Epidermal melanocyte (primary cell): ENCODE measurements at regions not wholly inside any gene's neighbourhood (a gene's known extent, or its start where the extent isn't known, plus 50 kb on each side); places are given as distances from the start of the nearest gene placed in this dataset.
"Not testable (repeated sequence)": the region's sequence is repeated elsewhere in the genome, so short reads cannot be mapped to it uniquely, and the experiment has no call there.

ENCODE experiments used
- DNase-seq: peaks from one replicate; pipeline ENCODE4 v3.0.0; 2011; ENCODE audit warnings: low spot score; ENCODE audit not compliant: insufficient read length

DNA sequence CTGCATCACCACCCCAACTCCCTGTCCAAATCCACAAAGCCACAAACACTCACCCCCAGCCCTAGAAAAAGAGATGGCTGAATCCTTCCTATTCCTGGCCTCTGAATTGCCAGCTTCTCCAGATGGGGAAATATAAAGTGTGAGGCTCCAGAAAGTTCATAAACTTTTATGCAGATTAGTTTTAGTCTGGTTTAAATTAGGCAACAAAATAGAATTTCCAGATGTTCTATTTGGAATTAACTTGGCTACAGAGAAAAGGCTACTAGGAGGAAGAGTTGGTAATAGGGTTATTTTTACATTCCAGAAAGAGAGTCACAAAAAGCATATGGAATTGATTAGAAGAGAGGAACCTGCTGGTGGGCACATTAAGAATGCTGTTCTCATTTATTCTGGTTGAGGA is 56.0 kb downstream of the EN1 start:
- DNase-seq: no peak

GRCh38 chr2:118786746-118787145 is 60.7 kb downstream of the EN1 start:
- no peak for DNase-seq

- DNase-seq: no peak
Measured at GRCh38 chr2:118784860-118785259, 62.6 kb downstream of the EN1 start.

GRCh38 chr2:118779362-118779761 is 68.1 kb downstream of the EN1 start:
- DNase-seq: peak; percentile 53

DNA sequence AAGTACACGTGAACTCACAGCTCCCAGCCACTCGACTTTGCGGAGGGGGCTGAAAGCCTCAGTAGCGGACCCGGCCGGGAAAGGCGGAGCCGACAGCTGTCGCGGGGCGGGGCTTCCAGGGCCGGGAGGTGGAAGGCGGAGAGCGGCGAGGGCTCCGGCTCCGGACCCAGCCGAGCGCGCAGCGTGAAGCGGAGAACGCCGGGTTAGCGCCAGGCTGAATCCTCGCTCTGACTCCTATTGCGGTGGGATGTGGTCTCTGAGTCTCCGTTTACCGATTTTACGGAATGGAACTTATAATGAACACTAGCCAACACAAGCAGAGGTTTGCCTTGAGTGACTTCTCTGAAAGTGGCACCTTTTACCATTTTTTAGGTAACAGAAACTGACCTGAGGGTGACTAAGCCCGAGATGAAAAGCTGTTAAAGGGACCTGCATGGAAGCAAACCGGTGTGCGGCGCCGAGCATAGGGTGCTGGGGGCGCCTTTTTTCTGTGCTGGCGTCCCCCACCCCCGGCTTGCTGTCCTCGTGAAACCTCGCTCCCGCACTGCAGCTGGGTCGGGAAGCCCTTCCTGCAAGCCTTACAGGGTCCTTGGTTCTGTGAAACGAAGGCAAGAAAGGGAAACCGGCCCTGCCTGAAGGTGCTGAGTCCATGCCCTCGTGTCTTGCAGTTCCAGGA is 72.9 kb downstream of the EN1 start:
- DNase-seq: no peak

GRCh38 chr2:118773826-118774225 is 73.6 kb downstream of the EN1 start:
- DNase-seq: no peak

- DNase-seq: no peak
Measured at GRCh38 chr2:118772487-118773200, 74.8 kb downstream of the EN1 start.

DNA sequence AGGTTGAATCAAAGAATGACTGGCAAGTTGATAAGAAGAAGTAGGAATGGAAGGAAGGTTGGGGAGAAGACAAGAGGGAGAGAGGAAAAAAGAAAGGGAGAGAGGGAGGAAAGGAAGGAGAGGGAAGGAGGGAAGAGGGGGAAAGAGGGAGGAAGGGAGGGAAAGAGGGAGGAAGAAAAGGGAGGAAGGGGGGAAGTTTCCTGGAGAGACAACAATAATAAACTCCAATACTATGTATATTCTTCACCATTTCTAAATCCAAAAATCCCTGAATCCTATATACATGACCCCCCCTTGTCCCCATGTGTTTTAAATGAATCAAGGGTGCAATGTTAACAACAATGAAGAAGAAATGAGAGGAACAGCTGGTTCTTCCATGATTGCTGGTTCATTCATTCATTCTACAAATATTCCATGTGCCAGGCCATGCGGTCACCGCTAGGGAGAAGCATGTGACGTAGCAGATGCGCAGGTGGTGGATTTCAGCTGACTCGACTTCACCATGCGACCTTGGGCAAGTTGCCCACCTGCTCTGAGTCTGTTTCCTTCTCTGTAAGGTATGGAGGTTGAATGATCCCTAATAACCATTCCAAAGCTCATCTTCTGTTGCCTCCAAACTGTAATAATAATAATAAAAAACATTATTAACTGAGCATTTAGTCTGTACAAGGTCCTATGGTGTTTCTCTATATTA is 77.6 kb downstream of the EN1 start:
- DNase-seq: no peak

GRCh38 chr2:118766871-118767270 is 80.6 kb downstream of the EN1 start:
- no peak for DNase-seq

DNA sequence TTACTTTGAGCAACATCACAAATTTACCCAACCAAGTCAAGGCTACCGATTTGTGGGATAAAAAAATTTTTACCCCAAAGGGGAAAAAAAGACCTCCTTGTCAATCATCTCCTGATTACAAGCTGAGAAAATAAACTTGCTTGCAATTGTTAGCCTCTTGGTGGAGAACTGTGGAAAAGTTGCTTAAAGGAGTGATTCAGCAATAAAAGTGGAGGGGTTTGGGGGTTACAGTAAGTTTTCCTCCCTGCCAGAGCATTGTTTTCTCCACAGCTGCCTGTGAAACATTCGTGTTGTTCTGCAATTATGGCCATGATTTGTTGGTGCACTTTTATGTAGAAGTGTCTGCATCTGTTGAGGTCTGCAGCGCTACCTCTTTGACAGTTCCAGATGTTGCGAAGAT is 82.6 kb downstream of the EN1 start:
- no peak for DNase-seq

DNA sequence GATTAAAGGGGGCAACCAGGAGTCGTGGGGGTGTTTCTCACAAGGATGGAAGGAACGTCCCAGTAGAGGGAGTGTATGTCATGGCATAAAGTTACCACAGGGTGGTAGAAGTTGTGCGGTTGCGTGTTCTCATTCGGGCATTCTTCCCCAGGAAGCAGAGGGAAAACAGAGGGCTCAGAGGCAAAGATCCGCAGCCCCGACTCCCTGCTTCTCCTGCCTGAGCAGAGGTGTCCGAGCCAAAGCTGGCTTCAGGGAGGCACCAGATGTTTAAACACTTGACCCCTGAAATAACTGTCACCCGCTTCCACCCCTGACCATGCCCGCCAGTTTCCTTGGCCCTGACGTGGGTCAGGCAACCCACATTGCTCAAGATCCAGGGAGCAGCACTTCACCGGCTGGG is 83.7 kb downstream of the EN1 start:
- no peak for DNase-seq

- no peak for DNase-seq
Measured at GRCh38 chr2:118762290-118762689, 85.2 kb downstream of the EN1 start.

DNA sequence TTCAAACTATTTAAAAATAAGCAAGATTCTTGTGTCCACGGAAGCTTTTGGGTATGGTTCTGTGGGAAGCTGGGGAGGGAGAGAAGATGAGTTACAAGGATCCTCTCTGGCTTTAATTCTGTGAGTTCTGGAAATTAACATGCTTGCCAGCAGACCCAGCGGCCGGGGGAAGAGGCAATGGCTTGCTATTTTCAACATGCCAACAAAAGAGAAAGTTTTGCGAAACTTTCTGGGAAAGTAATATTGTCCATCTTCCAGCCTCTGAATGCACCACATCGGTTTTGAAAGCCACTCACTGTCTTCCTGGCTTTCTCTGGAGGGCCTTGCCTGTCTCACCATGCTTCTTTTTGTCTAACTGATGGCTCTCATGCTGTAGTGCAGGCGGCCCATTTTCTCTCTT is 85.7 kb downstream of the EN1 start:
- no peak for DNase-seq

DNA sequence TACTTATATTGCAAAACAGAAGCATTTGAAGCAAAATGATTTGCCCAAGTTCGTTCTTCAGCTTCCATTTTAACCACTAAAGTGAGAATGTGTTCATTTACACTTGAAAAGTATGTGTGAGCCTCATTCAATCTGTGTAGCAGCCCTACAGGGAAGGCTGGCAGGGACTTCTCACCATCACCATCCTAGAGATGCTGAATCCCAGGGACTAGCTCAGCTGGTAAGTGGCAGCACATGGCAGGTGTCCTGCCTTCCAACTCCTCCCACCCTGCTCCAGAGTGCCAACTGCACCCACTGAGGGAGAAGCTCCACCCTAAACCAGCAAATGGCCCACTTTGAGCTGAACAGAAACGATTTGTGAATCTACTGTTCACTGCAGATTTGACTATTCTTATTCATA is 91.5 kb downstream of the EN1 start:
- DNase-seq: no peak

GRCh38 chr2:118755384-118755783 is 92.1 kb downstream of the EN1 start:
- DNase-seq: no peak

- DNase-seq: no peak
Measured at GRCh38 chr2:118752762-118753429, 94.6 kb downstream of the EN1 start.

DNA sequence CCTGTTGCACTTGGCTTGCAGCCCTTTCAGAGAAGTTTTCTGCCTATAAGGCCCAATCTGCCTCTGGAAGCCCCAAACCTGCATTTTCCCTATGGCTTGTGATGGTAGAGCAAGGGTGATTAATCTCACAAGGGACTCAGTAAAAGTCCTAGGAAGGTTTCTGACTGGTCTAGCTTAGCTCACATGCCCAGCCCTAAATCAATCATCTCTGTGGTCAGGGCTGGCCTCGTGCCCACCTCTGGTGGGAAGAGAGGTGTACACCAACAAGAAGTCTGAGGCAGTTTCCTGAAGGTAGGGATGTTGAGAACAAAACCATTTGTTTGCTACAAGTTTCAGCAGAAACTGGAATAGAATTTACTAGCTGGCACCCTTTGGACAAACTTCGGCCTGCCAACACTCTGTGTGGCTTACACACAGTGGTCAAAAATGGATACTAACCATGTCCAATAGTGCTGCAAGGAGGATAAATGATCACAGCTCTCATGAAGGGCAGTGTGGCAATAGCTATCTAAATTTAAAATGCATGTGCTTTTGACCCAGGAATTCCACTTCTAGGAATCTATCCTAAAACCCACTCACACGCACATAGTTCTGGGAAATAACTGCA is 96.4 kb downstream of the EN1 start:
- no peak for DNase-seq

GRCh38 chr2:118748245-118748885 is 99.1 kb downstream of the EN1 start:
- DNase-seq: no peak

DNA sequence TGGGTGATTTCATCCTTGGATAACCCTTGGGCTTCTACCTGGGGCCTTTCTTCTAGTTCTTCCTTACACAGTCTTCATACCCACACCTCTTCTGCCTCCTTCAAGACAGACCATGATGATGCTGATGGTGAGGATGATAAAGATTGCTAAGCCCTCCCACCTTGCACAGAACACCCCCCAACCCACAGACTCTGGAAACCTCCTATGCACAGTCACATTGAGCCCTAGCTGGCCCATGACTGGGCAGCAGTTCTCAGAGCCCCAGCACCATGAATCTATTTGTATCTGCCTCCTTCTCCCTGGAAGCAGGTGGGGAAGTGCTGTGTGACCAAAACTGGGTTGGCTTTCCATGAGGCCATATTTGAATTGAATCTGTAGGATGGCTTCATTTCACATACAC is 99.8 kb downstream of the EN1 start:
- DNase-seq: no peak

DNA sequence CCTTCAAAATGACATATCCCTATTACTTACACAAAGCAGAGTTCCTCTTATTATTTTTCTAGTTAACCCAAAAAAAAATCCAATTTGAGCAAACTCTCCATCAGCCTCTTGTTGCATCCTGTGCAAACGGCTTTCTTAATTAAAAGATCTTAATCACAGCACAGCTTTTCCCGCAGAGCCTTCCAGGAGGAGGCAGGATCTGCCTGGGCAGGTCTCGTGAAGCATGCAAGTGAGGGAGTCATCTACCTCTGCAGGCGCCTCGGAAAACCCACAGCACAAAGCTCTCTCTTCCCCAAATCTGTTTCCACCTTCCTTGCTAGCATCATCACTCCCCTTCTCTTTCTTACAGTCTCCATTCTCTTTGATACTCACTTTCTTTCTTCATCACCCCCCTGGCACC is 100.4 kb downstream of the EN1 start:
- DNase-seq: no peak

DNA sequence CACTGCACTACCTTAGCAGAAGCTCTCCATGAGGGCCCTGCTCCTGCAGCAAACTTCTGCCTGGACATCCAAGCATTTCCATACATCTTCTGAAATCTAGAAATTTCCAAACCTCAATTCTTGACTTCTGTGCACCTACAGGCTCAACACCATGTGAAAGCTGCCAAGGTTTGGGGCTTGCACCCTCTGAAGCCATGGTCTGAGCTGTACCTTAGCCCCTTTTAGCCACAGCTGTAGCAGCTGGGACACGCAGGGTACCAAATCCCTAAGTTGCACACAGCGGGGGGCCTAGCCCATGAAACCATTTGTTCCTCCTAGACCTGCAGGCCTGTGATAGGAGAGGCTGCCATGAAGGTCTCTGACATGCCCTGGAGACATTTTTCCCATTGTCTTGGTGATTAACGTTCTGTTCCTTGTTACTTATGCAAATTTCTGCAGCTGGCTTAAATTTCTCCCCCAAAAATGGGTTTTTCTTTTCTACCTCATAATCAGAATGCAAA is 102.7 kb downstream of the EN1 start:
- DNase-seq: not testable (repeated sequence)
